ENCODE measurements at regions not wholly inside any gene's neighbourhood (a gene's known extent, or its start where the extent isn't known, plus 50 kb on each side); places are given as distances from the start of the nearest gene placed in this dataset.

DNA sequence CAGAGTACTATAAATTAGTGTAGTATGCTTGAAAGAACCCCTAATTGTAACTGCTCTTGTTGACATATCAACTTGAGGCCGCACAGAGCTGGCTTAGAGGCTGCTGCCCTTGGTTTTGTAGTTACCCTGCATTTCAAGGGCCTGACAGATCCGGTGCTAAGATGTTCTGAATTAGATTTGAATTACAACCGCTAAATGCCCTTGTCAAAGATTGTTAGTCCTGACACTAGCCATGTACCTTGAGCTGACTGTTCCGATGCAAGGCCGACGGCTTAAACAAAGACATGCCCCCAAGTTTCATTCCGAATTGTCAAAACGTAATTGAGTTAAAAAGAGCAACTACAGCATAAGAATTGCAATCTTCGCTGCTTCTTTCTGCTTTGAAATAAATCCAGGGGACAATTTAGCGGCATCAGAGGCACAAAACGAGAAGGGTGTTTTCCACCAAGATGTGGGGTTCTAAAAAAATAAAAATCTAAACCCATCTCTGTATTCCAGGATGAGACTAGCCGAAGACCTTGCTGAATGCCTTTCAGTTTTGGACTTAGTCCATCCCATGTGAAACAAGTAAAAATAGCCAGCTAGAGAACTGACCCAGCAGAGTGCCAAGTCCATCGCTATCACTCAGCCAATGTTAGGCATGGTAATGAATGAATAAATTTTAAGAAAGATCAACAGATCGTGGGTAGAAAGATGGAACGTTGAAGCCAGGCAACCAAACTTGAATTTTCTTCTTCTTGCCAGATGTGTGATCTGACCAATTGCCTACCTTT lies 148.7 kb downstream of the DICER1 start:
- H3K27me3 ChIP-seq (ENCODE audit: insufficient read depth, poor library complexity, severe bottlenecking): peaks cover 32% of the 10 kb centered on the region
- no peak for DNase-seq (ENCODE audit: low spot score)
- no peak overlapping the region for H3K27ac ChIP-seq (ENCODE audit: poor library complexity, severe bottlenecking)

GRCh38 chr14:95007921-95008320 lies 149.4 kb downstream of the DICER1 start:
- TF ChIP-seq, protein P1, sequence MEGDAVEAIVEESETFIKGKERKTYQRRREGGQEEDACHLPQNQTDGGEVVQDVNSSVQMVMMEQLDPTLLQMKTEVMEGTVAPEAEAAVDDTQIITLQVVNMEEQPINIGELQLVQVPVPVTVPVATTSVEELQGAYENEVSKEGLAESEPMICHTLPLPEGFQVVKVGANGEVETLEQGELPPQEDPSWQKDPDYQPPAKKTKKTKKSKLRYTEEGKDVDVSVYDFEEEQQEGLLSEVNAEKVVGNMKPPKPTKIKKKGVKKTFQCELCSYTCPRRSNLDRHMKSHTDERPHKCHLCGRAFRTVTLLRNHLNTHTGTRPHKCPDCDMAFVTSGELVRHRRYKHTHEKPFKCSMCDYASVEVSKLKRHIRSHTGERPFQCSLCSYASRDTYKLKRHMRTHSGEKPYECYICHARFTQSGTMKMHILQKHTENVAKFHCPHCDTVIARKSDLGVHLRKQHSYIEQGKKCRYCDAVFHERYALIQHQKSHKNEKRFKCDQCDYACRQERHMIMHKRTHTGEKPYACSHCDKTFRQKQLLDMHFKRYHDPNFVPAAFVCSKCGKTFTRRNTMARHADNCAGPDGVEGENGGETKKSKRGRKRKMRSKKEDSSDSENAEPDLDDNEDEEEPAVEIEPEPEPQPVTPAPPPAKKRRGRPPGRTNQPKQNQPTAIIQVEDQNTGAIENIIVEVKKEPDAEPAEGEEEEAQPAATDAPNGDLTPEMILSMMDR (IDR thresholded peaks at IDR 0.05; ENCODE audit: poor library complexity, severe bottlenecking): no peak

More for the DNA sequence above, 148.7 kb downstream of the DICER1 start:
- Histone ChIP-seq H3K4me1 (ENCODE audit: insufficient read depth, poor library complexity, severe bottlenecking) (no peaks in the 10 kb centered on the region), H3K36me3 (ENCODE audit: low read depth) (no peaks in the 10 kb centered on the region), H3K4me3 (ENCODE audit: severe bottlenecking) (no peak overlapping the region), H3K9me3 (ENCODE audit: severe bottlenecking) (no peaks in the 10 kb centered on the region)
- no peak for ATAC-seq (ENCODE audit: low read depth)
- TF ChIP-seq, protein P1 (IDR thresholded peaks at IDR 0.05; ENCODE audit: poor library complexity, severe bottlenecking): no peak

DNA sequence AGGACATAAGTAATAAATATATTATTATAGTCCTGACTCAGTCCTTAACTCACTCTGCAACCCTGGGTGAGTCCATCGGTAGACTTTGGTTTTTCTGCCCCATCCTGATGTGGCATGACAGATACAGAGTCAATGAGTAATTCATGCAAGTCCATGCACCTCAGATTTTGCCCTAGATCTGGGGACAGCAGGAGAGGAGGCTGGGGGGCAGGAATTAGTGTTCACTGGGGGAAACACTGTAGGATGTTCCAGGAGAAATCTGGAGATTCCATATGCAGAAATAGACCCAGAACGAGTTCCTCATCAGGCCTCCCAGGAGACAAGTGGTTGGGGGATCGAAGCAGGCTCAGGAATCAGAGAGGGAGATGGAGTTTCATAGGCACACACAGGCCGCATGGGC lies 150.8 kb downstream of the DICER1 start:
- DNase-seq (ENCODE audit: low spot score) (no peak), ATAC-seq (ENCODE audit: low read depth) (no peak)
- Histone ChIP-seq H3K36me3 (ENCODE audit: low read depth) (no peaks in the 10 kb centered on the region), H3K27ac (ENCODE audit: poor library complexity, severe bottlenecking) (no peak overlapping the region), H3K27me3 (ENCODE audit: insufficient read depth, poor library complexity, severe bottlenecking) (peaks cover 25% of the 10 kb centered on the region), H3K4me1 (ENCODE audit: insufficient read depth, poor library complexity, severe bottlenecking) (no peaks in the 10 kb centered on the region), H3K4me3 (ENCODE audit: severe bottlenecking) (no peak overlapping the region), H3K9me3 (ENCODE audit: severe bottlenecking) (no peaks in the 10 kb centered on the region)
- TF ChIP-seq, protein P1 (IDR thresholded peaks at IDR 0.05; ENCODE audit: poor library complexity, severe bottlenecking): no peak

More at GRCh38 chr14:95007921-95008320, 149.4 kb downstream of the DICER1 start:
- H3K9me3 ChIP-seq (ENCODE audit: severe bottlenecking): no peaks in the 10 kb centered on the region
- no peak overlapping the region for H3K4me3 ChIP-seq (ENCODE audit: severe bottlenecking)
- no peaks in the 10 kb centered on the region for H3K36me3 ChIP-seq (ENCODE audit: low read depth)
- H3K27ac ChIP-seq (ENCODE audit: poor library complexity, severe bottlenecking): no peak overlapping the region
- DNase-seq (ENCODE audit: low spot score) (no peak), ATAC-seq (ENCODE audit: low read depth) (no peak)
- no peaks in the 10 kb centered on the region for H3K4me1 ChIP-seq (ENCODE audit: insufficient read depth, poor library complexity, severe bottlenecking)
- H3K27me3 ChIP-seq (ENCODE audit: insufficient read depth, poor library complexity, severe bottlenecking): peaks cover 32% of the 10 kb centered on the region

- Histone ChIP-seq H3K27ac (ENCODE audit: poor library complexity, severe bottlenecking) (no peak overlapping the region), H3K36me3 (ENCODE audit: low read depth) (no peaks in the 10 kb centered on the region), H3K9me3 (ENCODE audit: severe bottlenecking) (no peaks in the 10 kb centered on the region), H3K27me3 (ENCODE audit: insufficient read depth, poor library complexity, severe bottlenecking) (peaks cover 24% of the 10 kb centered on the region), H3K4me1 (ENCODE audit: insufficient read depth, poor library complexity, severe bottlenecking) (no peaks in the 10 kb centered on the region), H3K4me3 (ENCODE audit: severe bottlenecking) (no peak overlapping the region)
- TF ChIP-seq, protein P1 (IDR thresholded peaks at IDR 0.05; ENCODE audit: poor library complexity, severe bottlenecking): no peak
- ATAC-seq (ENCODE audit: low read depth): no peak
- no peak for DNase-seq (ENCODE audit: low spot score)
Observed at GRCh38 chr14:95006051-95006450, 151.3 kb downstream of the DICER1 start.

Measured in RWPE2 (cell line).